GM19328 (cell line): ENCODE measurements at regions not wholly inside any gene's neighbourhood (a gene's known extent, or its start where the extent isn't known, plus 50 kb on each side); places are given as distances from the start of the nearest gene placed in this dataset.

ENCODE experiments used
- ATAC-seq: cut with Tn5 transposase; IDR thresholded peaks from one replicate; pipeline ENCODE4 v1.9.1; 2021; ENCODE audit warnings: mild to moderate bottlenecking, moderate library complexity; ENCODE audit not compliant: unreplicated experiment

GRCh38 chr9:129278391-129279237 lies 100.6 kb upstream of the IER5L start:
- ATAC-seq: no peak

GRCh38 chr9:129276486-129277230 lies 98.6 kb upstream of the IER5L start:
- ATAC-seq: no peak

- no peak for ATAC-seq
These were observed 97.7 kb upstream of the IER5L start for GRCh38 chr9:129275626-129276247.

- ATAC-seq: no peak
These were observed 96.1 kb upstream of the IER5L start for GRCh38 chr9:129273941-129274684.

GRCh38 chr9:129273136-129273895 lies 95.3 kb upstream of the IER5L start:
- no peak for ATAC-seq

- ATAC-seq: no peak
These were observed 94.4 kb upstream of the IER5L start for GRCh38 chr9:129272348-129273025.

- no peak for ATAC-seq
These were observed 92.9 kb upstream of the IER5L start for GRCh38 chr9:129270903-129271431.

GRCh38 chr9:129270205-129270604 lies 92.1 kb upstream of the IER5L start:
- peak; percentile 62 for ATAC-seq

- ATAC-seq: no peak
These were observed 89.1 kb upstream of the IER5L start for GRCh38 chr9:129267141-129267540.

- ATAC-seq: no peak
These were observed 88.5 kb upstream of the IER5L start for GRCh38 chr9:129266536-129266935.

GRCh38 chr9:129264388-129264787 lies 86.3 kb upstream of the IER5L start:
- ATAC-seq: no peak

- no peak for ATAC-seq
These were observed 85.8 kb upstream of the IER5L start for GRCh38 chr9:129263836-129264235.

- ATAC-seq: no peak
These were observed 84.2 kb upstream of the IER5L start for GRCh38 chr9:129262261-129262660.

- ATAC-seq: no peak
These were observed 81.3 kb upstream of the IER5L start for GRCh38 chr9:129259375-129259774.

GRCh38 chr9:129258823-129259301 lies 80.8 kb upstream of the IER5L start:
- no peak for ATAC-seq

GRCh38 chr9:129258124-129258822 lies 80.2 kb upstream of the IER5L start:
- no peak for ATAC-seq

GRCh38 chr9:129256959-129257713 lies 79.1 kb upstream of the IER5L start:
- ATAC-seq: no peak
